ENCODE measurements at regions not wholly inside any gene's neighbourhood (a gene's known extent, or its start where the extent isn't known, plus 50 kb on each side); places are given as distances from the start of the nearest gene placed in this dataset.
"Not testable (repeated sequence)": the region's sequence is repeated elsewhere in the genome, so short reads cannot be mapped to it uniquely, and the experiment has no call there.

- H3K27me3 ChIP-seq (replicated peaks in 2 of 5; ENCODE audit: control insufficient read depth in 4 of 5, insufficient read depth in 5 of 5, low read length in 4 of 5) = no peaks in the 10 kb centered on the region
- no peaks in the 10 kb centered on the region for H3K36me3 ChIP-seq (ENCODE audit: control insufficient read depth in 4 of 4, insufficient read depth in 4 of 4, low read length in 3 of 4)
- no peak for DNase-seq
- no peak overlapping the region for H3K4me3 ChIP-seq (ENCODE audit: control insufficient read depth in 1 of 7, extremely low read depth in 1 of 7, insufficient read depth in 4 of 7, low read depth in 2 of 7, low read length in 6 of 7)
- POLR2A ChIA-PET = no interaction called here
- no peaks in the 10 kb centered on the region for H3K9me3 ChIP-seq (ENCODE audit: control extremely low read depth in 1 of 5, control insufficient read depth in 4 of 5, insufficient read depth in 2 of 5, low read depth in 1 of 5, low read length in 4 of 5)
- no peak overlapping the region for H3K27ac ChIP-seq (ENCODE audit: insufficient read depth in 1 of 2, low read depth in 1 of 2, low read length in 2 of 2, poor library complexity in 1 of 2, severe bottlenecking in 2 of 2)
- no peaks in the 10 kb centered on the region for H3K4me1 ChIP-seq (ENCODE audit: control extremely low read depth in 1 of 4, control insufficient read depth in 4 of 4, insufficient read depth in 4 of 4, low read length in 3 of 4)
- CTCF ChIA-PET = no interaction called here
These were observed 1274.4 kb upstream of the EPHA6 start for GRCh38 chr3:95539950-95540483.

GRCh38 chr3:95565502-95565901 is 1248.9 kb upstream of the EPHA6 start:
- CTCF ChIA-PET = no interaction called here
- no CpG with 5 or more reads among the region's 1 CpG for WGBS (ENCODE audit: insufficient coverage)

GRCh38 chr3:95567346-95567745 is 1247.0 kb upstream of the EPHA6 start:
- H3K4me1 ChIP-seq (ENCODE audit: control extremely low read depth in 1 of 4, control insufficient read depth in 4 of 4, insufficient read depth in 4 of 4, low read length in 3 of 4) = no peaks in the 10 kb centered on the region
- peaks cover 0 to 5% (median 0%) of the 10 kb centered on the region in 5 experiments for H3K9me3 ChIP-seq (ENCODE audit: control extremely low read depth in 1 of 5, control insufficient read depth in 4 of 5, insufficient read depth in 2 of 5, low read depth in 1 of 5, low read length in 4 of 5)
- no peaks in the 10 kb centered on the region for H3K36me3 ChIP-seq (ENCODE audit: control insufficient read depth in 4 of 4, insufficient read depth in 4 of 4, low read length in 3 of 4)
- CTCF ChIA-PET = no interaction called here
- POLR2A ChIA-PET = no interaction called here
- H3K27ac ChIP-seq (ENCODE audit: insufficient read depth in 1 of 2, low read depth in 1 of 2, low read length in 2 of 2, poor library complexity in 1 of 2, severe bottlenecking in 2 of 2) = no peak overlapping the region
- no peak for DNase-seq
- H3K4me3 ChIP-seq (ENCODE audit: control insufficient read depth in 1 of 7, extremely low read depth in 1 of 7, insufficient read depth in 4 of 7, low read depth in 2 of 7, low read length in 6 of 7) = no peak overlapping the region
- 70% methylated on average over 2 of the region's 3 CpGs for WGBS (ENCODE audit: insufficient coverage)
- H3K27me3 ChIP-seq (replicated peaks in 2 of 5; ENCODE audit: control insufficient read depth in 4 of 5, insufficient read depth in 5 of 5, low read length in 4 of 5) = no peaks in the 10 kb centered on the region

More at GRCh38 chr3:95565502-95565901, 1248.9 kb upstream of the EPHA6 start:
- POLR2A ChIA-PET = no interaction called here
- Histone ChIP-seq H3K36me3 (ENCODE audit: control insufficient read depth in 4 of 4, insufficient read depth in 4 of 4, low read length in 3 of 4) (no peaks in the 10 kb centered on the region), H3K27ac (ENCODE audit: insufficient read depth in 1 of 2, low read depth in 1 of 2, low read length in 2 of 2, poor library complexity in 1 of 2, severe bottlenecking in 2 of 2) (no peak overlapping the region), H3K27me3 (replicated peaks in 2 of 5; ENCODE audit: control insufficient read depth in 4 of 5, insufficient read depth in 5 of 5, low read length in 4 of 5) (no peaks in the 10 kb centered on the region), H3K4me1 (ENCODE audit: control extremely low read depth in 1 of 4, control insufficient read depth in 4 of 4, insufficient read depth in 4 of 4, low read length in 3 of 4) (no peaks in the 10 kb centered on the region), H3K9me3 (ENCODE audit: control extremely low read depth in 1 of 5, control insufficient read depth in 4 of 5, insufficient read depth in 2 of 5, low read depth in 1 of 5, low read length in 4 of 5) (peaks cover 0 to 5% (median 0%) of the 10 kb centered on the region in 5 experiments), H3K4me3 (ENCODE audit: control insufficient read depth in 1 of 7, extremely low read depth in 1 of 7, insufficient read depth in 4 of 7, low read depth in 2 of 7, low read length in 6 of 7) (no peak overlapping the region)
- DNase-seq = no peak

GRCh38 chr3:95586754-95587153 is 1227.6 kb upstream of the EPHA6 start:
- Histone ChIP-seq H3K9me3 (ENCODE audit: control extremely low read depth in 1 of 5, control insufficient read depth in 4 of 5, insufficient read depth in 2 of 5, low read depth in 1 of 5, low read length in 4 of 5) (peaks cover 0 to 3% (median 0%) of the 10 kb centered on the region in 5 experiments), H3K27me3 (replicated peaks in 2 of 5; ENCODE audit: control insufficient read depth in 4 of 5, insufficient read depth in 5 of 5, low read length in 4 of 5) (no peaks in the 10 kb centered on the region), H3K4me3 (ENCODE audit: control insufficient read depth in 1 of 7, extremely low read depth in 1 of 7, insufficient read depth in 4 of 7, low read depth in 2 of 7, low read length in 6 of 7) (no peak overlapping the region), H3K36me3 (ENCODE audit: control insufficient read depth in 4 of 4, insufficient read depth in 4 of 4, low read length in 3 of 4) (no peaks in the 10 kb centered on the region), H3K27ac (ENCODE audit: insufficient read depth in 1 of 2, low read depth in 1 of 2, low read length in 2 of 2, poor library complexity in 1 of 2, severe bottlenecking in 2 of 2) (no peak overlapping the region), H3K4me1 (ENCODE audit: control extremely low read depth in 1 of 4, control insufficient read depth in 4 of 4, insufficient read depth in 4 of 4, low read length in 3 of 4) (peaks cover 0 to 8% (median 3%) of the 10 kb centered on the region in 4 experiments)
- no peak for DNase-seq
- WGBS (ENCODE audit: insufficient coverage) = 100% methylated on average over 2 of the region's 2 CpGs
- POLR2A ChIA-PET = no interaction called here
- CTCF ChIA-PET = no interaction called here

GRCh38 chr3:95587641-95588040 is 1226.8 kb upstream of the EPHA6 start:
- H3K27me3 ChIP-seq (replicated peaks in 2 of 5; ENCODE audit: control insufficient read depth in 4 of 5, insufficient read depth in 5 of 5, low read length in 4 of 5); H3K9me3 ChIP-seq (ENCODE audit: control extremely low read depth in 1 of 5, control insufficient read depth in 4 of 5, insufficient read depth in 2 of 5, low read depth in 1 of 5, low read length in 4 of 5); H3K36me3 ChIP-seq (ENCODE audit: control insufficient read depth in 4 of 4, insufficient read depth in 4 of 4, low read length in 3 of 4); H3K27ac ChIP-seq (ENCODE audit: insufficient read depth in 1 of 2, low read depth in 1 of 2, low read length in 2 of 2, poor library complexity in 1 of 2, severe bottlenecking in 2 of 2); POLR2A ChIA-PET; H3K4me1 ChIP-seq (ENCODE audit: control extremely low read depth in 1 of 4, control insufficient read depth in 4 of 4, insufficient read depth in 4 of 4, low read length in 3 of 4): not testable (repeated sequence)
- H3K4me3 ChIP-seq (ENCODE audit: control insufficient read depth in 1 of 7, extremely low read depth in 1 of 7, insufficient read depth in 4 of 7, low read depth in 2 of 7, low read length in 6 of 7) = peak overlapping the region in 1 of 7 experiments; percentile 8
- DNase-seq = peak; percentile 8 to 66 (median 10)
- CTCF ChIA-PET = interaction anchor here (1.4 kb wide), 1 partner anchor 15 kb away, joined by 3 read pairs; no protein-coding TSS in a partner anchor
- 47% methylated on average over 4 of the region's 8 CpGs for WGBS (ENCODE audit: insufficient coverage)

- CTCF ChIA-PET = interaction anchor here (1.4 kb wide), 1 partner anchor 14 kb away, joined by 3 read pairs; no protein-coding TSS in a partner anchor
These were observed 1225.9 kb upstream of the EPHA6 start for GRCh38 chr3:95588473-95588872.

GRCh38 chr3:95595416-95596075 is 1218.8 kb upstream of the EPHA6 start:
- POLR2A ChIA-PET = no interaction called here
- Histone ChIP-seq H3K4me1 (ENCODE audit: control extremely low read depth in 1 of 4, control insufficient read depth in 4 of 4, insufficient read depth in 4 of 4, low read length in 3 of 4) (no peaks in the 10 kb centered on the region), H3K27me3 (replicated peaks in 2 of 5; ENCODE audit: control insufficient read depth in 4 of 5, insufficient read depth in 5 of 5, low read length in 4 of 5) (no peaks in the 10 kb centered on the region), H3K36me3 (ENCODE audit: control insufficient read depth in 4 of 4, insufficient read depth in 4 of 4, low read length in 3 of 4) (no peaks in the 10 kb centered on the region), H3K27ac (ENCODE audit: insufficient read depth in 1 of 2, low read depth in 1 of 2, low read length in 2 of 2, poor library complexity in 1 of 2, severe bottlenecking in 2 of 2) (no peak overlapping the region), H3K9me3 (ENCODE audit: control extremely low read depth in 1 of 5, control insufficient read depth in 4 of 5, insufficient read depth in 2 of 5, low read depth in 1 of 5, low read length in 4 of 5) (peaks cover 0 to 2% (median 0%) of the 10 kb centered on the region in 5 experiments), H3K4me3 (ENCODE audit: control insufficient read depth in 1 of 7, extremely low read depth in 1 of 7, insufficient read depth in 4 of 7, low read depth in 2 of 7, low read length in 6 of 7) (no peak overlapping the region)
- no peak for DNase-seq
- CTCF ChIA-PET = interaction anchor here (0.6 kb wide), 1 partner anchor 44 kb away, joined by 3 read pairs; no protein-coding TSS in a partner anchor
- 84% methylated on average over 18 of the region's 26 CpGs for WGBS (ENCODE audit: insufficient coverage)

More at GRCh38 chr3:95588473-95588872, 1225.9 kb upstream of the EPHA6 start:
- Histone ChIP-seq H3K36me3 (ENCODE audit: control insufficient read depth in 4 of 4, insufficient read depth in 4 of 4, low read length in 3 of 4) (no peaks in the 10 kb centered on the region), H3K27ac (ENCODE audit: insufficient read depth in 1 of 2, low read depth in 1 of 2, low read length in 2 of 2, poor library complexity in 1 of 2, severe bottlenecking in 2 of 2) (no peak overlapping the region), H3K9me3 (ENCODE audit: control extremely low read depth in 1 of 5, control insufficient read depth in 4 of 5, insufficient read depth in 2 of 5, low read depth in 1 of 5, low read length in 4 of 5) (peaks cover 0 to 3% (median 0%) of the 10 kb centered on the region in 5 experiments), H3K4me3 (ENCODE audit: control insufficient read depth in 1 of 7, extremely low read depth in 1 of 7, insufficient read depth in 4 of 7, low read depth in 2 of 7, low read length in 6 of 7) (no peak overlapping the region), H3K27me3 (replicated peaks in 2 of 5; ENCODE audit: control insufficient read depth in 4 of 5, insufficient read depth in 5 of 5, low read length in 4 of 5) (no peaks in the 10 kb centered on the region), H3K4me1 (ENCODE audit: control extremely low read depth in 1 of 4, control insufficient read depth in 4 of 4, insufficient read depth in 4 of 4, low read length in 3 of 4) (peaks cover 0 to 8% (median 3%) of the 10 kb centered on the region in 4 experiments)
- 95% methylated on average over 10 of the region's 13 CpGs for WGBS (ENCODE audit: insufficient coverage)
- no peak for DNase-seq
- POLR2A ChIA-PET = no interaction called here
